HCT116 (cell line): ENCODE measurements at regions not wholly inside any gene's neighbourhood (a gene's known extent, or its start where the extent isn't known, plus 50 kb on each side); places are given as distances from the start of the nearest gene placed in this dataset.

Experiments used
- ATAC-seq: fragments of 200-7000 bp; cut with Tn5 transposase; 2 replicates; pipeline ENCODE4 v1.9.1; 2020; ENCODE audit warnings: mild to moderate bottlenecking, moderate library complexity
- BruUV-seq: library from RNA; stranded (reverse); fragments of 400-500 nt; replicated peaks from 2 replicates; lab custom pipeline; 2021; lab: Mats Ljungman, UMichigan
- CTCF ChIA-PET: fragments of 300-600 bp; sonication (Branson Sonifier 250); formaldehyde crosslinking; loops from one replicate; lab custom pipeline; 2021; ENCODE audit warnings: antibody characterized with exemption; lab: Charles Lee
- POLR2A ChIA-PET: fragments of 300-600, 350-600 bp; sonication (Branson Sonifier 250); formaldehyde crosslinking; loops from one replicate; lab custom pipeline; 2021; ENCODE audit warnings: antibody characterized with exemption; lab: Charles Lee
- RAD21 ChIA-PET, 2 experiments: fragments of 300-600 bp; sonication (Branson Sonifier 250); formaldehyde crosslinking; loops; one replicate each; lab custom pipeline; 2023; ENCODE audit warnings: low total read pairs in 2 of 2; ENCODE audit not compliant: uncharacterized antibody in 2 of 2, unreplicated experiment in 2 of 2, low non-redundant PET in 1 of 2; lab: Charles Lee
- DNase-seq: peaks from one replicate; pipeline ENCODE4 v3.0.0-alpha.2; 2010; ENCODE audit warnings: low read depth, low spot score
- H2AFZ ChIP-seq: fragments of 200-600 bp; shearing (Covaris generic), sonication (generic); 2 replicates; pipeline ENCODE4 v1.6.1; 2017; ENCODE audit warnings: low read depth, mixed run types, mixed read lengths, antibody characterized with exemption, low read length; ENCODE audit not compliant: poor library complexity, severe bottlenecking
- H3K27ac ChIP-seq: 2 replicates; pipeline ENCODE4 v1.5.1; 2012; ENCODE audit warnings: low read depth, low read length
- H3K27me3 ChIP-seq: fragments of 200-600 bp; sonication (generic); 2 replicates; pipeline ENCODE4 v1.6.1; 2016; ENCODE audit warnings: mixed run types, low read length, mixed read lengths; ENCODE audit not compliant: insufficient read depth
- H3K36me3 ChIP-seq, 2 experiments: fragments of 200-500 bp in 1 of 2; fragments of 200-600 bp in 1 of 2; sonication (Bioruptor generic) in 1 of 2; sonication (generic) in 1 of 2; 2 replicates each; pipeline versions ENCODE4 v1.5.1 to v1.6.1; 2014 to 2016; ENCODE audit warnings: low read length in 2 of 2, inconsistent platforms in 1 of 2, mixed read lengths in 1 of 2, mixed run types in 1 of 2; ENCODE audit not compliant: insufficient read depth in 2 of 2, control insufficient read depth in 1 of 2
- H3K4me1 ChIP-seq, 2 experiments: fragments of 200-600 bp in 1 of 2; sonication (generic) in 1 of 2; 2 replicates each; pipeline versions ENCODE4 v1.5.1 to v1.6.1; 2012 to 2017; ENCODE audit warnings: low read length in 2 of 2, inconsistent platforms in 1 of 2, mild to moderate bottlenecking in 1 of 2, mixed read lengths in 1 of 2, mixed run types in 1 of 2, moderate library complexity in 1 of 2; ENCODE audit not compliant: insufficient read depth in 2 of 2, control insufficient read depth in 1 of 2
- H3K4me2 ChIP-seq: fragments of 200-600 bp; sonication (generic); 2 replicates; pipeline ENCODE4 v1.6.1; 2017; ENCODE audit warnings: mixed run types, low read length, mixed read lengths
- H3K4me3 ChIP-seq, 2 experiments: fragments of 200-600 bp in 1 of 2; sonication (generic) in 1 of 2; replicated peaks in 1 of 2; 2 replicates each; pipeline ENCODE4 v1.5.1; 2011 to 2016; ENCODE audit warnings: low read length in 2 of 2, control low read depth in 1 of 2, low read depth in 1 of 2, mild to moderate bottlenecking in 1 of 2, mixed read lengths in 1 of 2, mixed run types in 1 of 2
- H3K79me2 ChIP-seq: fragments of 200-600 bp; sonication (generic); 2 replicates; pipeline ENCODE4 v1.6.1; 2017; ENCODE audit warnings: mild to moderate bottlenecking, mixed run types, low read length, moderate library complexity, mixed read lengths; ENCODE audit not compliant: insufficient read depth
- H3K9ac ChIP-seq: fragments of 200-600 bp; sonication (generic); 2 replicates; pipeline ENCODE4 v1.6.1; 2016; ENCODE audit warnings: low read length, mixed read lengths
- H3K9me2 ChIP-seq: fragments of 200-600 bp; sonication (generic), shearing (Covaris generic); 2 replicates; pipeline ENCODE4 v1.6.1; 2017; ENCODE audit warnings: mixed run types, mild to moderate bottlenecking, moderate library complexity; ENCODE audit not compliant: insufficient read depth
- H3K9me3 ChIP-seq, 2 experiments: fragments of 200-500 bp in 1 of 2; fragments of 200-600 bp in 1 of 2; sonication (Bioruptor generic) in 1 of 2; sonication (generic) in 1 of 2; 2 replicates each; pipeline ENCODE4 v1.6.1; 2014 to 2017; ENCODE audit warnings: low read length in 2 of 2, mixed read lengths in 2 of 2, inconsistent platforms in 1 of 2, low read depth in 1 of 2, mild to moderate bottlenecking in 1 of 2, mixed run types in 1 of 2, moderate library complexity in 1 of 2; ENCODE audit not compliant: control insufficient read depth in 1 of 2, insufficient read depth in 1 of 2
- H4K20me1 ChIP-seq: fragments of 200-600 bp; sonication (generic), shearing (Covaris generic); 2 replicates; pipeline ENCODE4 v1.6.1; 2017; ENCODE audit warnings: mixed run types, mild to moderate bottlenecking, moderate library complexity; ENCODE audit not compliant: insufficient read depth
- ATF3 ChIP-seq: IDR thresholded peaks from 2 replicates; pipeline ENCODE4 v1.6.1; 2012
- ELF1 ChIP-seq: IDR thresholded peaks from 2 replicates; pipeline ENCODE4 v1.6.1; 2012; ENCODE audit warnings: low read depth, borderline replicate concordance
- EZH2 ChIP-seq: fragments of 200-600 bp; sonication (generic); IDR thresholded peaks from 2 replicates; pipeline ENCODE4 v1.6.1; 2017; ENCODE audit warnings: antibody characterized with exemption, mixed run types
- EZH2phosphoT487 ChIP-seq: fragments of 200-600 bp; IDR thresholded peaks from 2 replicates; pipeline ENCODE4 v1.6.1; 2018; ENCODE audit warnings: antibody characterized with exemption, borderline replicate concordance
- JUND ChIP-seq: IDR thresholded peaks from 2 replicates; pipeline ENCODE4 v1.6.1; 2012
- POLR2AphosphoS5 ChIP-seq: IDR thresholded peaks from 2 replicates; pipeline ENCODE4 v1.6.1; 2011; ENCODE audit warnings: mild to moderate bottlenecking, low read depth, low read length, moderate library complexity
- REST ChIP-seq: IDR thresholded peaks from 2 replicates; pipeline ENCODE4 v1.6.1; 2012; ENCODE audit warnings: low read depth
- SIN3A ChIP-seq: IDR thresholded peaks from 2 replicates; pipeline ENCODE4 v1.6.1; 2012; ENCODE audit warnings: low read depth
- TCF7L2 ChIP-seq: IDR thresholded peaks from 2 replicates; pipeline ENCODE4 v1.7.0; 2011; ENCODE audit warnings: borderline replicate concordance, inconsistent platforms; ENCODE audit not compliant: insufficient read depth, insufficient read length; ENCODE audit errors: extremely low read depth
- YY1 ChIP-seq: IDR thresholded peaks from 2 replicates; pipeline ENCODE4 v1.6.1; 2011; ENCODE audit warnings: low read length, low read depth, moderate library complexity, mild to moderate bottlenecking; ENCODE audit not compliant: insufficient replicate concordance; ENCODE audit errors: extremely low read depth
- ZBTB33 ChIP-seq: IDR thresholded peaks from 2 replicates; pipeline ENCODE4 v1.6.1; 2011; ENCODE audit warnings: mild to moderate bottlenecking, low read length, moderate library complexity; ENCODE audit not compliant: insufficient replicate concordance; ENCODE audit errors: extremely low read depth
- ZFX ChIP-seq: fragments of 450-650 bp; IDR thresholded peaks from 2 replicates; pipeline ENCODE4 v1.6.1; 2017
- intact Hi-C: fragments of 100-400 bp; cut with micrococcal nuclease; formaldehyde crosslinking; loops from 2 replicates; pipeline ENCODE4 v1.10.0; 2022

GRCh38 chr6:104312851-104313250 is 546.9 kb downstream of the HACE1 start:
- H3K4me3 ChIP-seq = no peak overlapping the region
- H3K36me3 ChIP-seq = no peaks in the 10 kb centered on the region
- H3K9me2 ChIP-seq = no peaks in the 10 kb centered on the region
- ChIA-PET RAD21 (no interaction called here), CTCF (interaction anchor here (0.8 kb wide), 1 partner anchor 13 kb away, joined by 3 read pairs; no protein-coding TSS in a partner anchor), POLR2A (no interaction called here)
- no peak overlapping the region for H3K9ac ChIP-seq
- DNase-seq (no peak), ATAC-seq (no peak)
- no peak overlapping the region for H3K27ac ChIP-seq
- no peaks in the 10 kb centered on the region for H3K4me1 ChIP-seq
- H3K79me2 ChIP-seq = no peaks in the 10 kb centered on the region
- intact Hi-C loops = no loop called here
- no peaks in the 10 kb centered on the region for H3K9me3 ChIP-seq
- no peaks in the 10 kb centered on the region for H4K20me1 ChIP-seq
- H3K27me3 ChIP-seq = no peaks in the 10 kb centered on the region
- TF ChIP-seq ATF3 (no peak), EZH2phosphoT487 (no peak), SIN3A (no peak), TCF7L2 (no peak), REST (no peak), ELF1 (no peak), POLR2AphosphoS5 (no peak), ZFX (no peak), JUND (no peak), ZBTB33 (no peak), EZH2 (no peak), YY1 (no peak)
- BruUV-seq = no TSS peak
- H2AFZ ChIP-seq = no peak overlapping the region
- no peak overlapping the region for H3K4me2 ChIP-seq
